Adrenal gland (tissue), 5 donors: ENCODE measurements at regions not wholly inside any gene's neighbourhood (a gene's known extent, or its start where the extent isn't known, plus 50 kb on each side); places are given as distances from the start of the nearest gene placed in this dataset.
"Not testable (repeated sequence)": the region's sequence is repeated elsewhere in the genome, so short reads cannot be mapped to it uniquely, and the experiment has no call there.

ENCODE experiments used
- POLR2A ChIP-seq, 2 donors: fragments of 450-650 bp; IDR thresholded peaks; one replicate each; pipeline ENCODE4 v1.6.1; 2017; ENCODE audit warnings: antibody characterized with exemption in 2 of 2, mild to moderate bottlenecking in 2 of 2, moderate library complexity in 1 of 2
- TF ChIP-seq, protein P1 (sequence below), 6 experiments: fragments of 450-650 bp in 4 of 6; fragments of 200-600 bp in 2 of 6; sonication (generic) in 1 of 6; IDR thresholded peaks; 1 replicate in 5 of 6; 2 replicates in 1 of 6; pipeline versions ENCODE4 v1.5.1 to v1.8.0; 2016 to 2021; ENCODE audit warnings: antibody characterized with exemption in 6 of 6, mild to moderate bottlenecking in 2 of 6, moderate library complexity in 1 of 6
- donor health status: DM: no; HTN: no; CAD: no.

DNA sequence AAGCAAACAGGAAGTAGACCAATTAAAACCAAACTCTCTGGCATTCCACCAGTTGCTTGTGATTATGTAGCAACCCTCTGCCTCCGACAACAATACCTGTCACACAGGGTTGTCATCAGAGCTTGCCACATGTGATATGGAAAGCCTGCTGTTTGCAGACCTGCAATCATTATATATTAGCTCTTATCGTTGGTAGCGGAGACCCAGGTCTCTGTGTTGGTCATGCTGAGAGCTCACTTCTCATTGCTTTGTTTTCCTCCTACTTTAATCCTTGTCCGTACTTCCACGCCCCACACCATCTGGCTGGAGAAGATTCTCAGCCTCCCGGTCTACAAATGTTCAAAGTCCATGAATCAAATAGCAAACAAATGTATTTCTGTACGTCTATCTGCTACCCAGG lies 4225.6 kb upstream of the OR11H1 start:
- TF ChIP-seq, protein P1, sequence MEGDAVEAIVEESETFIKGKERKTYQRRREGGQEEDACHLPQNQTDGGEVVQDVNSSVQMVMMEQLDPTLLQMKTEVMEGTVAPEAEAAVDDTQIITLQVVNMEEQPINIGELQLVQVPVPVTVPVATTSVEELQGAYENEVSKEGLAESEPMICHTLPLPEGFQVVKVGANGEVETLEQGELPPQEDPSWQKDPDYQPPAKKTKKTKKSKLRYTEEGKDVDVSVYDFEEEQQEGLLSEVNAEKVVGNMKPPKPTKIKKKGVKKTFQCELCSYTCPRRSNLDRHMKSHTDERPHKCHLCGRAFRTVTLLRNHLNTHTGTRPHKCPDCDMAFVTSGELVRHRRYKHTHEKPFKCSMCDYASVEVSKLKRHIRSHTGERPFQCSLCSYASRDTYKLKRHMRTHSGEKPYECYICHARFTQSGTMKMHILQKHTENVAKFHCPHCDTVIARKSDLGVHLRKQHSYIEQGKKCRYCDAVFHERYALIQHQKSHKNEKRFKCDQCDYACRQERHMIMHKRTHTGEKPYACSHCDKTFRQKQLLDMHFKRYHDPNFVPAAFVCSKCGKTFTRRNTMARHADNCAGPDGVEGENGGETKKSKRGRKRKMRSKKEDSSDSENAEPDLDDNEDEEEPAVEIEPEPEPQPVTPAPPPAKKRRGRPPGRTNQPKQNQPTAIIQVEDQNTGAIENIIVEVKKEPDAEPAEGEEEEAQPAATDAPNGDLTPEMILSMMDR (IDR thresholded peaks at IDR 0.05), result not testable (repeated sequence)
- TF ChIP-seq POLR2A (IDR thresholded peaks at IDR 0.05), result not testable (repeated sequence)
